SK-N-SH (cell line): ENCODE measurements at regions not wholly inside any gene's neighbourhood (a gene's known extent, or its start where the extent isn't known, plus 50 kb on each side); places are given as distances from the start of the nearest gene placed in this dataset.

ENCODE experiments used
- CTCF ChIA-PET: fragments of 300-600, 350-600 bp; formaldehyde crosslinking; extraction: SDS; loops from one replicate; lab custom pipeline; 2021; lab: Yijun Ruan, JAX
- POLR2A ChIA-PET: fragments of 350-600 bp; sonication (Branson Sonifier 250); formaldehyde crosslinking; extraction: SDS; loops from one replicate; lab custom pipeline; 2020; ENCODE audit warnings: antibody characterized with exemption, inconsistent platforms; lab: Yijun Ruan, JAX
- DNase-seq: peaks from one replicate; pipeline ENCODE4 v3.0.0; 2012
- H2AFZ ChIP-seq: fragments of 200-600 bp; sonication (generic); 2 replicates; pipeline ENCODE4 v1.8.1; 2016; ENCODE audit warnings: antibody characterized with exemption, mild to moderate bottlenecking, low read depth
- H3F3A ChIP-seq: fragments of 200-600 bp; sonication (generic); replicated peaks from 2 replicates; pipeline ENCODE3; 2016; ENCODE audit warnings: antibody characterized with exemption, mild to moderate bottlenecking; ENCODE audit not compliant: insufficient read depth
- H3K27ac ChIP-seq, 2 experiments: fragments of 200-500 bp in 1 of 2; fragments of 200-600 bp in 1 of 2; sonication (Bioruptor generic) in 1 of 2; sonication (generic), shearing (Covaris generic) in 1 of 2; 2 replicates each; pipeline versions ENCODE4 v1.5.1 to v1.6.1; 2014 to 2016; ENCODE audit warnings: low read depth in 2 of 2, inconsistent platforms in 1 of 2, low read length in 1 of 2, mild to moderate bottlenecking in 1 of 2, mixed read lengths in 1 of 2
- H3K27me3 ChIP-seq: fragments of 200-600 bp; sonication (generic), shearing (Covaris generic); 2 replicates; pipeline ENCODE4 v1.6.1; 2016; ENCODE audit warnings: mixed run types; ENCODE audit not compliant: insufficient read depth
- H3K36me3 ChIP-seq, 2 experiments: fragments of 200-500 bp in 1 of 2; fragments of 200-600 bp in 1 of 2; sonication (Bioruptor generic) in 1 of 2; sonication (generic) in 1 of 2; replicated peaks in 1 of 2; 2 replicates each; pipeline versions ENCODE3 to v1.5.1; 2014 to 2016; ENCODE audit warnings: low read length in 1 of 2, mild to moderate bottlenecking in 1 of 2; ENCODE audit not compliant: insufficient read depth in 2 of 2, control insufficient read depth in 1 of 2
- H3K4me1 ChIP-seq, 2 experiments: fragments of 200-500 bp in 1 of 2; fragments of 200-600 bp in 1 of 2; sonication (Bioruptor generic) in 1 of 2; sonication (generic), shearing (Covaris generic) in 1 of 2; 2 replicates each; pipeline versions ENCODE4 v1.5.1 to v1.6.1; 2014 to 2016; ENCODE audit warnings: low read depth in 1 of 2, low read length in 1 of 2, mixed run types in 1 of 2; ENCODE audit not compliant: insufficient read depth in 2 of 2, control insufficient read depth in 1 of 2
- H3K4me2 ChIP-seq: fragments of 200-600 bp; sonication (generic), shearing (Covaris generic); 2 replicates; pipeline ENCODE4 v1.6.1; 2017; ENCODE audit warnings: mixed run types
- H3K4me3 ChIP-seq, 2 experiments: fragments of 200-500 bp in 1 of 2; fragments of 200-600 bp in 1 of 2; sonication (Bioruptor generic) in 1 of 2; sonication (generic), shearing (Covaris generic) in 1 of 2; 2 replicates each; pipeline versions ENCODE4 v1.5.1 to v1.8.1; 2014 to 2016; ENCODE audit warnings: low read depth in 2 of 2, inconsistent platforms in 1 of 2, low read length in 1 of 2, mild to moderate bottlenecking in 1 of 2, mixed read lengths in 1 of 2, moderate library complexity in 1 of 2
- H3K79me2 ChIP-seq: fragments of 200-600 bp; sonication (generic); 2 replicates; pipeline ENCODE4 v1.8.1; 2017; ENCODE audit warnings: mild to moderate bottlenecking; ENCODE audit not compliant: insufficient read depth
- H3K9ac ChIP-seq: fragments of 200-600 bp; sonication (generic); 2 replicates; pipeline ENCODE4 v1.6.1; 2017; ENCODE audit warnings: mixed run types
- H3K9me2 ChIP-seq: fragments of 200-600 bp; sonication (generic); 2 replicates; pipeline ENCODE4 v1.6.1; 2017; ENCODE audit warnings: mixed run types
- H3K9me3 ChIP-seq: fragments of 200-600 bp; sonication (generic); 2 replicates; pipeline ENCODE4 v1.6.1; 2017; ENCODE audit warnings: mixed run types, mild to moderate bottlenecking, moderate library complexity
- H4K20me1 ChIP-seq: fragments of 200-600 bp; sonication (generic); 2 replicates; pipeline ENCODE4 v1.6.1; 2017; ENCODE audit warnings: mild to moderate bottlenecking, mixed run types; ENCODE audit not compliant: insufficient read depth
- CHD2 ChIP-seq: fragments of 150-350 bp; IDR thresholded peaks from 2 replicates; pipeline ENCODE4 v1.6.1; 2018; ENCODE audit warnings: low read length; ENCODE audit not compliant: partially characterized antibody
- ELF1 ChIP-seq: IDR thresholded peaks from 2 replicates; pipeline ENCODE4 v1.4.0; 2012
- EP300 ChIP-seq, 2 experiments: IDR thresholded peaks; 2 replicates each; pipeline versions ENCODE4 v1.4.0 to v1.6.1; 2012; ENCODE audit warnings: borderline replicate concordance in 1 of 2, low read depth in 1 of 2, low read length in 1 of 2
- EZH2phosphoT487 ChIP-seq: fragments of 200-600 bp; sonication (generic); IDR thresholded peaks from 2 replicates; pipeline ENCODE4 v1.6.1; 2017; ENCODE audit warnings: low read depth, mixed run types, mild to moderate bottlenecking, antibody characterized with exemption, moderate library complexity, borderline replicate concordance
- FOSL2 ChIP-seq: IDR thresholded peaks from 2 replicates; pipeline ENCODE4 v1.4.0; 2012; ENCODE audit warnings: low read depth, mild to moderate bottlenecking, moderate library complexity, borderline replicate concordance
- FOXJ3 ChIP-seq: sonication (generic); formaldehyde crosslinking; IDR thresholded peaks from 2 replicates; pipeline ENCODE4 v1.5.1; 2020; ENCODE audit warnings: mild to moderate bottlenecking, missing genetic modification reagents
- FOXM1 ChIP-seq: IDR thresholded peaks from 2 replicates; pipeline ENCODE4 v1.4.0; 2012; ENCODE audit warnings: low read depth, mild to moderate bottlenecking
- GABPA ChIP-seq: IDR thresholded peaks from 2 replicates; pipeline ENCODE4 v1.4.0; 2012; ENCODE audit warnings: low read depth, mild to moderate bottlenecking
- GATA2 ChIP-seq: sonication (generic); formaldehyde crosslinking; IDR thresholded peaks from 2 replicates; pipeline ENCODE4 v1.5.0; 2020; ENCODE audit warnings: mild to moderate bottlenecking, missing genetic modification reagents
- JUND ChIP-seq: IDR thresholded peaks from 2 replicates; pipeline ENCODE4 v1.4.0; 2012
- MAX ChIP-seq: IDR thresholded peaks from 2 replicates; pipeline ENCODE4 v1.4.0; 2012; ENCODE audit warnings: low read depth
- MXI1 ChIP-seq: IDR thresholded peaks from 2 replicates; pipeline ENCODE4 v1.6.1; 2012; ENCODE audit warnings: mild to moderate bottlenecking, low read depth, low read length, improper control_type of control experiment
- RCOR1 ChIP-seq: fragments of 150-350 bp; IDR thresholded peaks from 2 replicates; pipeline ENCODE4 v1.6.1; 2017; ENCODE audit warnings: antibody characterized with exemption, low read length
- SMC3 ChIP-seq: IDR thresholded peaks from 2 replicates; pipeline ENCODE4 v1.6.1; 2012; ENCODE audit warnings: low read depth, low read length, improper control_type of control experiment
- TCF12 ChIP-seq: IDR thresholded peaks from 2 replicates; pipeline ENCODE4 v1.4.0; 2012
- YY1 ChIP-seq: IDR thresholded peaks from 2 replicates; pipeline ENCODE4 v1.4.0; 2012; ENCODE audit warnings: low read depth, mild to moderate bottlenecking
- WGBS: methylation state at CpG from one replicate; pipeline ENCODE4 v1.1.6; 2017; ENCODE audit warnings: low lambda C conversion rate; 5-methylcytosine and 5-hydroxymethylcytosine counted together
- TF ChIP-seq, protein P1 (sequence below): IDR thresholded peaks from 2 replicates; pipeline ENCODE4 v1.6.1; 2012; ENCODE audit warnings: mild to moderate bottlenecking, low read depth, low read length, moderate library complexity
- TF ChIP-seq, protein P2 (sequence below): fragments of 200-600 bp; sonication (generic); IDR thresholded peaks from 2 replicates; pipeline ENCODE4 v1.6.1; 2017; ENCODE audit warnings: antibody characterized with exemption, mild to moderate bottlenecking, moderate library complexity
- TF ChIP-seq, protein P3 (sequence below): IDR thresholded peaks from 2 replicates; pipeline ENCODE4 v1.4.0; 2012; ENCODE audit warnings: low read depth, borderline replicate concordance

DNA sequence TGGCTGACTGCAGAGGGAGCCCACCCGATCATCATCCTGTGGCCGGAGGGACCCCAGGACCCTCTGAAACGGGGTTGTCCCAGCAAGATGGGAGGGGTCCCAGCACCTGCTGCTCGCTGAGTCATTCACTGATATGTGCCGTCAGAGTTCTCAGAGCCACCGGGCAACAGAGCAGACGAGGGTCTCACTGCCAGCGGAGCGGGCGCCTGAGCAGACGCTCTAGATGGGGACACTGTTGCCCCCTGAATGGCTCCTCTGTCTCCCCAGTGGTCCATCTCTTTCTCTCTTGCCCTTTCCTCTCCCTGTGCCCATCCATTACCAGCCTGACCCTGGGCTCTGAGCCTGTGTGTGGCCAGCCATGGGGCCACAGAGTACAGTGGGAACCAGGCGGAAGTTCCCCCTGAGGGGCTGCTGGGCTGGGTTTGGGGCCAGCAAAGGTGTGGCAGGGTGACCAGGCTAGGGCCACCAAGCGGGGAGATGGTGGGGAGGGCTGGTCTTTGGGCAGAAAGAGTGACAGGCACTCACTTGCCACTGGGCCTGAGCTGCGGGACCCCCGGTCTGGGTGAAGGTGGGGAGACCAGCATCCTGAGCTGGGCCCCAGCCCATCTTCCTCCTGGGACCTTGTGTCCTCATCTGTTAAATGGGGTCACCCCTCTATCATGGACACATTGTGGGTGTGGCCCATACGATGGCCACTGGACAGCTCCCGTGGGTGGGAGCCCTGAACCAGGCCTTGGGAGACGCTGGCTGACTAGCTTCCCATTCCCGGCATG, 90.9 kb downstream of the HMX1 start:
- no peak overlapping the region for H3K9ac ChIP-seq
- no peaks in the 10 kb centered on the region for H4K20me1 ChIP-seq
- H3K4me3 ChIP-seq = no peak overlapping the region
- H3K4me1 ChIP-seq = peaks cover 0 to 11% of the 10 kb centered on the region in 2 experiments; a peak in 1 of 4 replicates
- TF ChIP-seq YY1 (no peak), EZH2phosphoT487 (no peak), GABPA (no peak), JUND (no peak)
- no peaks in the 10 kb centered on the region for H3K79me2 ChIP-seq
- no peak overlapping the region for H2AFZ ChIP-seq
- 64% methylated on average over 12 of the region's 19 CpGs for WGBS
- POLR2A ChIA-PET = no interaction called here
- H3K9me3 ChIP-seq = no peaks in the 10 kb centered on the region
- CTCF ChIA-PET = interaction anchor here (0.8 to 1.3 kb wide), 3 partner anchors 9 to 93 kb away, joined by 3 to 4 read pairs (median 4); no protein-coding TSS in a partner anchor
- H3K36me3 ChIP-seq = no peaks in the 10 kb centered on the region
- H3K9me2 ChIP-seq = no peaks in the 10 kb centered on the region
- H3K4me2 ChIP-seq = no peak overlapping the region
- H3K27me3 ChIP-seq = no peaks in the 10 kb centered on the region
- H3F3A ChIP-seq = no peaks in the 10 kb centered on the region
- DNase-seq = no peak
- no peak overlapping the region for H3K27ac ChIP-seq

GRCh38 chr4:8780086-8780485, 91.6 kb downstream of the HMX1 start:
- H3K27ac ChIP-seq = no peak overlapping the region
- no peaks in the 10 kb centered on the region for H3K27me3 ChIP-seq
- H3F3A ChIP-seq = no peaks in the 10 kb centered on the region
- 33% methylated on average over 1 of the region's 13 CpGs for WGBS
- no peaks in the 10 kb centered on the region for H3K36me3 ChIP-seq
- no peaks in the 10 kb centered on the region for H4K20me1 ChIP-seq
- CTCF ChIA-PET = interaction anchor here (1.2 to 1.3 kb wide), 2 partner anchors 10 to 92 kb away, joined by 4 read pairs; no protein-coding TSS in a partner anchor
- peaks cover 0 to 13% of the 10 kb centered on the region in 2 experiments; a peak in 1 of 4 replicates for H3K4me1 ChIP-seq
- no peak overlapping the region for H2AFZ ChIP-seq
- POLR2A ChIA-PET = no interaction called here
- no peak for DNase-seq
- H3K79me2 ChIP-seq = no peaks in the 10 kb centered on the region
- H3K4me3 ChIP-seq = no peak overlapping the region
- no peaks in the 10 kb centered on the region for H3K9me2 ChIP-seq
- H3K4me2 ChIP-seq = no peak overlapping the region
- H3K9me3 ChIP-seq = no peaks in the 10 kb centered on the region
- H3K9ac ChIP-seq = no peak overlapping the region
- TF ChIP-seq, protein P1, sequence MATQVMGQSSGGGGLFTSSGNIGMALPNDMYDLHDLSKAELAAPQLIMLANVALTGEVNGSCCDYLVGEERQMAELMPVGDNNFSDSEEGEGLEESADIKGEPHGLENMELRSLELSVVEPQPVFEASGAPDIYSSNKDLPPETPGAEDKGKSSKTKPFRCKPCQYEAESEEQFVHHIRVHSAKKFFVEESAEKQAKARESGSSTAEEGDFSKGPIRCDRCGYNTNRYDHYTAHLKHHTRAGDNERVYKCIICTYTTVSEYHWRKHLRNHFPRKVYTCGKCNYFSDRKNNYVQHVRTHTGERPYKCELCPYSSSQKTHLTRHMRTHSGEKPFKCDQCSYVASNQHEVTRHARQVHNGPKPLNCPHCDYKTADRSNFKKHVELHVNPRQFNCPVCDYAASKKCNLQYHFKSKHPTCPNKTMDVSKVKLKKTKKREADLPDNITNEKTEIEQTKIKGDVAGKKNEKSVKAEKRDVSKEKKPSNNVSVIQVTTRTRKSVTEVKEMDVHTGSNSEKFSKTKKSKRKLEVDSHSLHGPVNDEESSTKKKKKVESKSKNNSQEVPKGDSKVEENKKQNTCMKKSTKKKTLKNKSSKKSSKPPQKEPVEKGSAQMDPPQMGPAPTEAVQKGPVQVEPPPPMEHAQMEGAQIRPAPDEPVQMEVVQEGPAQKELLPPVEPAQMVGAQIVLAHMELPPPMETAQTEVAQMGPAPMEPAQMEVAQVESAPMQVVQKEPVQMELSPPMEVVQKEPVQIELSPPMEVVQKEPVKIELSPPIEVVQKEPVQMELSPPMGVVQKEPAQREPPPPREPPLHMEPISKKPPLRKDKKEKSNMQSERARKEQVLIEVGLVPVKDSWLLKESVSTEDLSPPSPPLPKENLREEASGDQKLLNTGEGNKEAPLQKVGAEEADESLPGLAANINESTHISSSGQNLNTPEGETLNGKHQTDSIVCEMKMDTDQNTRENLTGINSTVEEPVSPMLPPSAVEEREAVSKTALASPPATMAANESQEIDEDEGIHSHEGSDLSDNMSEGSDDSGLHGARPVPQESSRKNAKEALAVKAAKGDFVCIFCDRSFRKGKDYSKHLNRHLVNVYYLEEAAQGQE = no peak
- no peak for TF ChIP-seq FOXJ3 (CRISPR knock-in tag)
- TF ChIP-seq SMC3 = no peak
- TF ChIP-seq, protein P2, sequence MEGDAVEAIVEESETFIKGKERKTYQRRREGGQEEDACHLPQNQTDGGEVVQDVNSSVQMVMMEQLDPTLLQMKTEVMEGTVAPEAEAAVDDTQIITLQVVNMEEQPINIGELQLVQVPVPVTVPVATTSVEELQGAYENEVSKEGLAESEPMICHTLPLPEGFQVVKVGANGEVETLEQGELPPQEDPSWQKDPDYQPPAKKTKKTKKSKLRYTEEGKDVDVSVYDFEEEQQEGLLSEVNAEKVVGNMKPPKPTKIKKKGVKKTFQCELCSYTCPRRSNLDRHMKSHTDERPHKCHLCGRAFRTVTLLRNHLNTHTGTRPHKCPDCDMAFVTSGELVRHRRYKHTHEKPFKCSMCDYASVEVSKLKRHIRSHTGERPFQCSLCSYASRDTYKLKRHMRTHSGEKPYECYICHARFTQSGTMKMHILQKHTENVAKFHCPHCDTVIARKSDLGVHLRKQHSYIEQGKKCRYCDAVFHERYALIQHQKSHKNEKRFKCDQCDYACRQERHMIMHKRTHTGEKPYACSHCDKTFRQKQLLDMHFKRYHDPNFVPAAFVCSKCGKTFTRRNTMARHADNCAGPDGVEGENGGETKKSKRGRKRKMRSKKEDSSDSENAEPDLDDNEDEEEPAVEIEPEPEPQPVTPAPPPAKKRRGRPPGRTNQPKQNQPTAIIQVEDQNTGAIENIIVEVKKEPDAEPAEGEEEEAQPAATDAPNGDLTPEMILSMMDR = no peak
- no peak for TF ChIP-seq YY1
- no peak for TF ChIP-seq MAX
- TF ChIP-seq, protein P3, sequence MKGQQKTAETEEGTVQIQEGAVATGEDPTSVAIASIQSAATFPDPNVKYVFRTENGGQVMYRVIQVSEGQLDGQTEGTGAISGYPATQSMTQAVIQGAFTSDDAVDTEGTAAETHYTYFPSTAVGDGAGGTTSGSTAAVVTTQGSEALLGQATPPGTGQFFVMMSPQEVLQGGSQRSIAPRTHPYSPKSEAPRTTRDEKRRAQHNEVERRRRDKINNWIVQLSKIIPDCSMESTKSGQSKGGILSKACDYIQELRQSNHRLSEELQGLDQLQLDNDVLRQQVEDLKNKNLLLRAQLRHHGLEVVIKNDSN = no peak
- no peak for TF ChIP-seq TCF12
- no peak for TF ChIP-seq CHD2
- TF ChIP-seq FOXM1 = no peak
- no peak for TF ChIP-seq MXI1
- no peak for TF ChIP-seq EP300 (IDR thresholded peaks at IDR 0.05; ENCODE audit: borderline replicate concordance in 1 of 2, low read depth in 1 of 2, low read length in 1 of 2)
- TF ChIP-seq GABPA = no peak
- TF ChIP-seq FOSL2 = no peak
- TF ChIP-seq ELF1 = no peak
- TF ChIP-seq GATA2 (CRISPR knock-in tag) = no peak
- TF ChIP-seq RCOR1 = no peak
- TF ChIP-seq EZH2phosphoT487 = no peak
